ENCODE measurements at regions not wholly inside any gene's neighbourhood (a gene's known extent, or its start where the extent isn't known, plus 50 kb on each side); places are given as distances from the start of the nearest gene placed in this dataset.

GRCh38 chrX:1012678-1013300, 199.7 kb downstream of the CRLF2 start:
- no peaks in the 10 kb centered on the region for H3K27me3 ChIP-seq (ENCODE audit: insufficient read depth, low read length)
- H3K27ac ChIP-seq (ENCODE audit: low read depth, low read length): no peak overlapping the region
- peaks cover 3% of the 10 kb centered on the region for H3K9me3 ChIP-seq (ENCODE audit: insufficient read depth, low read depth, low read length)
- no peak overlapping the region for H3K4me3 ChIP-seq (ENCODE audit: insufficient read depth, low read depth, low read length)
- no peak overlapping the region for H3K27ac Mint-ChIP-seq (ENCODE audit: unreplicated experiment)
- H2AFZ ChIP-seq (ENCODE audit: low read depth, low read length): no peak overlapping the region
- no peaks in the 10 kb centered on the region for H3K4me1 ChIP-seq (ENCODE audit: insufficient read depth, low read length)
- H3K4me3 Mint-ChIP-seq (ENCODE audit: unreplicated experiment): no peak overlapping the region
- no peaks in the 10 kb centered on the region for H4K20me1 ChIP-seq (ENCODE audit: insufficient read depth, low read length)
- FAIRE-seq (no peak), DNase-seq (ENCODE audit: low read depth) (no peak)
- H3K4me1 Mint-ChIP-seq (ENCODE audit: low read depth, unreplicated experiment): no peaks in the 10 kb centered on the region
- peaks cover 11% of the 10 kb centered on the region for H3K9me3 Mint-ChIP-seq (ENCODE audit: unreplicated experiment)
- H3K79me2 ChIP-seq (ENCODE audit: insufficient read depth, low read length): no peaks in the 10 kb centered on the region
- no peaks in the 10 kb centered on the region for H3K36me3 ChIP-seq (ENCODE audit: insufficient read depth, low read length)
- H3K4me2 ChIP-seq (ENCODE audit: low read length): no peak overlapping the region
- no peaks in the 10 kb centered on the region for H3K36me3 Mint-ChIP-seq (ENCODE audit: low read depth, unreplicated experiment)
- TF ChIP-seq, protein P1, sequence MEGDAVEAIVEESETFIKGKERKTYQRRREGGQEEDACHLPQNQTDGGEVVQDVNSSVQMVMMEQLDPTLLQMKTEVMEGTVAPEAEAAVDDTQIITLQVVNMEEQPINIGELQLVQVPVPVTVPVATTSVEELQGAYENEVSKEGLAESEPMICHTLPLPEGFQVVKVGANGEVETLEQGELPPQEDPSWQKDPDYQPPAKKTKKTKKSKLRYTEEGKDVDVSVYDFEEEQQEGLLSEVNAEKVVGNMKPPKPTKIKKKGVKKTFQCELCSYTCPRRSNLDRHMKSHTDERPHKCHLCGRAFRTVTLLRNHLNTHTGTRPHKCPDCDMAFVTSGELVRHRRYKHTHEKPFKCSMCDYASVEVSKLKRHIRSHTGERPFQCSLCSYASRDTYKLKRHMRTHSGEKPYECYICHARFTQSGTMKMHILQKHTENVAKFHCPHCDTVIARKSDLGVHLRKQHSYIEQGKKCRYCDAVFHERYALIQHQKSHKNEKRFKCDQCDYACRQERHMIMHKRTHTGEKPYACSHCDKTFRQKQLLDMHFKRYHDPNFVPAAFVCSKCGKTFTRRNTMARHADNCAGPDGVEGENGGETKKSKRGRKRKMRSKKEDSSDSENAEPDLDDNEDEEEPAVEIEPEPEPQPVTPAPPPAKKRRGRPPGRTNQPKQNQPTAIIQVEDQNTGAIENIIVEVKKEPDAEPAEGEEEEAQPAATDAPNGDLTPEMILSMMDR (IDR thresholded peaks at IDR 0.05; ENCODE audit: insufficient read depth, low read depth, low read length): no peak
- no peak for TF ChIP-seq EZH2 (IDR thresholded peaks at IDR 0.05; ENCODE audit: insufficient read depth, low read length)
- no peaks in the 10 kb centered on the region for H3K27me3 Mint-ChIP-seq (ENCODE audit: low read depth, unreplicated experiment)
- H3K9ac ChIP-seq (ENCODE audit: low read length): no peak overlapping the region

DNA sequence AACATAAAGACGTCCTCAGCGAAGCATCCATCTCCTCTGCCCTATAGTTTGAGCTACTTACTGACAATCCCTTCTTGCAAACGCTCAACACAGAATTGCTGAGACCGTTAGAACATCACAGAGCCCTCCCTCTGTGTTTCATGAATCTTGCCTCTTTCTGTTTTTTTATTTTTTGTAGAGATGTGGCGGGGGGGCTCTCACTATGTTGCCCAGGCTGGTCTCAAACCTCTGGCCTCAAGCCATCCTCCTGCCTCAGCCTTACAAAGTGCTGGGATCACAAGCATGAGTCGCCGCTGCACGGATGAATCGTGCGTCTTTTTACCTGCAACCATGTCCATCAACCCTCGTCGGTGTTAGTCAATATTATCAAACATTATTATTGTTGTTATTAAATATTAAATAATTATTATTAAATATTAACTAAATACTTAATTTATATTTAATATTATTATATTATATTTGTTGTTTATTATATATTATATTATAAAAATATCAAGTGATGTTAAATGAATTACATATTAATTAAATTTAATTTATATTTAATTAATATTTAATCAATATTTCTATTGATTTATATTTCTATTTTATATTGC, 200.7 kb downstream of the CRLF2 start:
- Histone ChIP-seq H3K27ac (ENCODE audit: low read depth, low read length) (no peak overlapping the region), H3K79me2 (ENCODE audit: insufficient read depth, low read length) (no peaks in the 10 kb centered on the region), H3K27me3 (ENCODE audit: insufficient read depth, low read length) (no peaks in the 10 kb centered on the region), H3K9me3 (ENCODE audit: insufficient read depth, low read depth, low read length) (peaks cover 3% of the 10 kb centered on the region), H4K20me1 (ENCODE audit: insufficient read depth, low read length) (no peaks in the 10 kb centered on the region), H3K36me3 (ENCODE audit: insufficient read depth, low read length) (no peaks in the 10 kb centered on the region), H3K4me1 (ENCODE audit: insufficient read depth, low read length) (no peaks in the 10 kb centered on the region), H2AFZ (ENCODE audit: low read depth, low read length) (no peak overlapping the region), H3K9ac (ENCODE audit: low read length) (no peak overlapping the region), H3K4me2 (ENCODE audit: low read length) (no peak overlapping the region), H3K4me3 (ENCODE audit: insufficient read depth, low read depth, low read length) (no peak overlapping the region)
- Mint-ChIP-seq H3K27me3 (ENCODE audit: low read depth, unreplicated experiment) (no peaks in the 10 kb centered on the region), H3K4me3 (ENCODE audit: unreplicated experiment) (no peak overlapping the region), H3K4me1 (ENCODE audit: low read depth, unreplicated experiment) (no peaks in the 10 kb centered on the region), H3K9me3 (ENCODE audit: unreplicated experiment) (peaks cover 9% of the 10 kb centered on the region), H3K27ac (ENCODE audit: unreplicated experiment) (no peak overlapping the region), H3K36me3 (ENCODE audit: low read depth, unreplicated experiment) (no peaks in the 10 kb centered on the region)
- FAIRE-seq (no peak), DNase-seq (ENCODE audit: low read depth) (no peak)
- TF ChIP-seq, protein P1 (IDR thresholded peaks at IDR 0.05; ENCODE audit: insufficient read depth, low read depth, low read length): no peak
- no peak for TF ChIP-seq EZH2 (IDR thresholded peaks at IDR 0.05; ENCODE audit: insufficient read depth, low read length)

- H3K36me3 ChIP-seq (ENCODE audit: insufficient read depth, low read length): no peaks in the 10 kb centered on the region
- TF ChIP-seq, protein P1 (IDR thresholded peaks at IDR 0.05; ENCODE audit: insufficient read depth, low read depth, low read length): no peak
- no peak for TF ChIP-seq EZH2 (IDR thresholded peaks at IDR 0.05; ENCODE audit: insufficient read depth, low read length)
- DNase-seq (ENCODE audit: low read depth): no peak
- H3K4me3 ChIP-seq (ENCODE audit: insufficient read depth, low read depth, low read length): no peak overlapping the region
- H3K9me3 Mint-ChIP-seq (ENCODE audit: unreplicated experiment): peaks cover 4% of the 10 kb centered on the region
- FAIRE-seq: no peak
- no peaks in the 10 kb centered on the region for H3K79me2 ChIP-seq (ENCODE audit: insufficient read depth, low read length)
- H3K27ac ChIP-seq (ENCODE audit: low read depth, low read length): no peak overlapping the region
- H2AFZ ChIP-seq (ENCODE audit: low read depth, low read length): no peak overlapping the region
- no peak overlapping the region for H3K27ac Mint-ChIP-seq (ENCODE audit: unreplicated experiment)
- H3K4me1 ChIP-seq (ENCODE audit: insufficient read depth, low read length): no peaks in the 10 kb centered on the region
- H4K20me1 ChIP-seq (ENCODE audit: insufficient read depth, low read length): no peaks in the 10 kb centered on the region
- H3K9me3 ChIP-seq (ENCODE audit: insufficient read depth, low read depth, low read length): peaks cover 6% of the 10 kb centered on the region
- no peaks in the 10 kb centered on the region for H3K36me3 Mint-ChIP-seq (ENCODE audit: low read depth, unreplicated experiment)
- H3K4me3 Mint-ChIP-seq (ENCODE audit: unreplicated experiment): no peak overlapping the region
- H3K27me3 Mint-ChIP-seq (ENCODE audit: low read depth, unreplicated experiment): no peaks in the 10 kb centered on the region
- no peak overlapping the region for H3K9ac ChIP-seq (ENCODE audit: low read length)
- no peak overlapping the region for H3K4me2 ChIP-seq (ENCODE audit: low read length)
- no peaks in the 10 kb centered on the region for H3K4me1 Mint-ChIP-seq (ENCODE audit: low read depth, unreplicated experiment)
- H3K27me3 ChIP-seq (ENCODE audit: insufficient read depth, low read length): no peaks in the 10 kb centered on the region
These were observed 202.7 kb downstream of the CRLF2 start for GRCh38 chrX:1009771-1010170.
